ENCODE measurements at regions not wholly inside any gene's neighbourhood (a gene's known extent, or its start where the extent isn't known, plus 50 kb on each side); places are given as distances from the start of the nearest gene placed in this dataset.

GRCh38 chr4:124414276-124415040, 298.1 kb downstream of the ANKRD50 start:
- TF ChIP-seq POLR2A (IDR thresholded peaks at IDR 0.05) (no peak), EP300 (IDR thresholded peaks at IDR 0.05) (no peak)

All from suprapubic skin (tissue), 2 donors.